Stimulated activated naive CD8-positive, alpha-beta T cell treated with anti-CD3 and anti-CD28 coated beads, Interleukin-15, Interleukin-2, amounts not matched to agents 100 U/mL and 50 U/mL, for 24 hours (primary cell): ENCODE measurements at regions not wholly inside any gene's neighbourhood (a gene's known extent, or its start where the extent isn't known, plus 50 kb on each side); places are given as distances from the start of the nearest gene placed in this dataset.
A peak's percentile ranks its signal among the peaks of the same experiment; 100 is the strongest.

Experiments
- ATAC-seq: fragments of 150-1000 bp; cut with Tn5 transposase; one replicate; pipeline ENCODE4 v1.10.0; 2021
- DNase-seq: peaks from one replicate; pipeline ENCODE4 v3.0.0; 2021

GRCh38 chr10:6305401-6306321 lies 102.9 kb downstream of the PFKFB3 start:
- DNase-seq: no peak
- no peak for ATAC-seq

GRCh38 chr10:6306917-6307316 lies 104.2 kb downstream of the PFKFB3 start:
- no peak for DNase-seq
- no peak for ATAC-seq

GRCh38 chr10:6309816-6310215 lies 107.1 kb downstream of the PFKFB3 start:
- ATAC-seq (no peak), DNase-seq (no peak)

GRCh38 chr10:6310977-6311376 lies 108.2 kb downstream of the PFKFB3 start:
- DNase-seq: no peak
- no peak for ATAC-seq

GRCh38 chr10:6311700-6312330 lies 109.1 kb downstream of the PFKFB3 start:
- no peak for DNase-seq
- no peak for ATAC-seq

- ATAC-seq: no peak
- no peak for DNase-seq
Measured at GRCh38 chr10:6312636-6313035, 109.9 kb downstream of the PFKFB3 start.

GRCh38 chr10:6313111-6313895 lies 110.6 kb downstream of the PFKFB3 start:
- DNase-seq: no peak
- ATAC-seq: no peak

- no peak for ATAC-seq
- no peak for DNase-seq
Measured at GRCh38 chr10:6314620-6315205, 112.0 kb downstream of the PFKFB3 start.

GRCh38 chr10:6319119-6319518 lies 116.4 kb downstream of the PFKFB3 start:
- DNase-seq (no peak), ATAC-seq (no peak)

- ATAC-seq (no peak), DNase-seq (no peak)
Measured at GRCh38 chr10:6320320-6321010, 117.7 kb downstream of the PFKFB3 start.

GRCh38 chr10:6321880-6322279 lies 119.1 kb downstream of the PFKFB3 start:
- DNase-seq (no peak), ATAC-seq (no peak)

GRCh38 chr10:6322805-6323204 lies 120.1 kb downstream of the PFKFB3 start:
- DNase-seq: no peak
- ATAC-seq: peak; percentile 28

- ATAC-seq: no peak
- no peak for DNase-seq
Measured at GRCh38 chr10:6327961-6328698, 125.4 kb downstream of the PFKFB3 start.

GRCh38 chr10:6328699-6329423 lies 126.1 kb downstream of the PFKFB3 start:
- no peak for ATAC-seq
- DNase-seq: no peak

GRCh38 chr10:6333086-6333485 lies 130.4 kb downstream of the PFKFB3 start:
- ATAC-seq (no peak), DNase-seq (no peak)

- no peak for ATAC-seq
- DNase-seq: no peak
Measured at GRCh38 chr10:6333973-6334372, 131.2 kb downstream of the PFKFB3 start.

- ATAC-seq: no peak
- DNase-seq: no peak
Measured at GRCh38 chr10:6336016-6336415, 133.3 kb downstream of the PFKFB3 start.

- ATAC-seq: no peak
- no peak for DNase-seq
Measured at GRCh38 chr10:6337382-6337781, 134.7 kb downstream of the PFKFB3 start.

GRCh38 chr10:6338361-6338760 lies 135.6 kb downstream of the PFKFB3 start:
- no peak for ATAC-seq

GRCh38 chr10:6339891-6340290 lies 137.2 kb downstream of the PFKFB3 start:
- DNase-seq (no peak), ATAC-seq (no peak)

More at GRCh38 chr10:6338361-6338760, 135.6 kb downstream of the PFKFB3 start:
- DNase-seq: no peak
